HG03159 (cell line): ENCODE measurements at regions not wholly inside any gene's neighbourhood (a gene's known extent, or its start where the extent isn't known, plus 50 kb on each side); places are given as distances from the start of the nearest gene placed in this dataset.

Experiments
- ATAC-seq: cut with Tn5 transposase; IDR thresholded peaks from one replicate; pipeline ENCODE4 v1.9.1; 2021; ENCODE audit warnings: mild to moderate bottlenecking, moderate library complexity; ENCODE audit not compliant: unreplicated experiment

- no peak for ATAC-seq
Observed at GRCh38 chr1:37237948-37238347, 203.6 kb upstream of the GRIK3 start.

GRCh38 chr1:37238364-37239224 is 204.3 kb upstream of the GRIK3 start:
- no peak for ATAC-seq

- no peak for ATAC-seq
Observed at GRCh38 chr1:37239225-37239740, 205.0 kb upstream of the GRIK3 start.

GRCh38 chr1:37240897-37241296 is 206.6 kb upstream of the GRIK3 start:
- ATAC-seq: no peak

- ATAC-seq: no peak
Observed at GRCh38 chr1:37242501-37242900, 208.2 kb upstream of the GRIK3 start.

GRCh38 chr1:37243368-37244082 is 209.2 kb upstream of the GRIK3 start:
- no peak for ATAC-seq

- no peak for ATAC-seq
Observed at GRCh38 chr1:37244083-37244480, 209.8 kb upstream of the GRIK3 start.

- no peak for ATAC-seq
Observed at GRCh38 chr1:37244815-37245214, 210.5 kb upstream of the GRIK3 start.

GRCh38 chr1:37246631-37247030 is 212.3 kb upstream of the GRIK3 start:
- ATAC-seq: no peak

GRCh38 chr1:37250371-37250770 is 216.1 kb upstream of the GRIK3 start:
- ATAC-seq: no peak

- no peak for ATAC-seq
Observed at GRCh38 chr1:37255136-37255795, 219.1 kb upstream of the ZC3H12A start.

GRCh38 chr1:37255868-37256267 is 218.5 kb upstream of the ZC3H12A start:
- no peak for ATAC-seq

GRCh38 chr1:37257646-37258045 is 216.7 kb upstream of the ZC3H12A start:
- ATAC-seq: no peak

GRCh38 chr1:37258068-37258467 is 216.3 kb upstream of the ZC3H12A start:
- no peak for ATAC-seq

- no peak for ATAC-seq
Observed at GRCh38 chr1:37259019-37259418, 215.4 kb upstream of the ZC3H12A start.

GRCh38 chr1:37261129-37261528 is 213.3 kb upstream of the ZC3H12A start:
- no peak for ATAC-seq

GRCh38 chr1:37262439-37263170 is 211.8 kb upstream of the ZC3H12A start:
- no peak for ATAC-seq

GRCh38 chr1:37265156-37265555 is 209.2 kb upstream of the ZC3H12A start:
- ATAC-seq: no peak

- no peak for ATAC-seq
Observed at GRCh38 chr1:37265786-37266667, 208.4 kb upstream of the ZC3H12A start.
